ENCODE measurements at regions not wholly inside any gene's neighbourhood (a gene's known extent, or its start where the extent isn't known, plus 50 kb on each side); places are given as distances from the start of the nearest gene placed in this dataset.

GRCh38 chr1:24992761-24993211 lies 62.7 kb upstream of the RUNX3 start:
- peak in 6 of 9 donors; percentile 43 to 65 (median 57) for DNase-seq
- H3K36me3 Mint-ChIP-seq = peaks cover 3 to 30% (median 10%) of the 10 kb centered on the region in 5 donors
- intact Hi-C loops (cut with micrococcal nuclease) = loop anchor here (1.0 to 2.0 kb wide), 6 partner anchors 10 to 30 kb away; no protein-coding TSS in a partner anchor
- H3K4me1 ChIP-seq (ENCODE audit: control insufficient read depth in 2 of 2, insufficient read depth in 2 of 2, low read length in 2 of 2) = peaks cover 85 to 97% of the 10 kb centered on the region in 2 donors
- ChIA-PET CTCF (interaction anchor here (0.7 to 3.4 kb wide), 7 partner anchors 11 to 60 kb away, joined by 3 to 24 read pairs (median 5); no protein-coding TSS in a partner anchor), POLR2A (interaction anchor here (1.0 to 11.0 kb wide), 8 partner anchors 10 to 62 kb away, joined by 4 to 95 read pairs (median 8); no protein-coding TSS in a partner anchor)
- H3K36me3 ChIP-seq (ENCODE audit: control insufficient read depth in 2 of 3, insufficient read depth in 3 of 3, low read length in 3 of 3) = no peaks in the 10 kb centered on the region
- H3K27ac Mint-ChIP-seq = peak overlapping the region; percentile 93 to 100 (median 98)
- H3K4me3 ChIP-seq (ENCODE audit: low read length) = peak overlapping the region; percentile 44
- H3K9me3 ChIP-seq (ENCODE audit: control insufficient read depth in 2 of 3, low read length in 3 of 3) = no peaks in the 10 kb centered on the region
- H3K4me3 Mint-ChIP-seq = peak overlapping the region; percentile 76 to 95 (median 82)
- peak overlapping the region; percentile 83 for H3K27ac ChIP-seq (ENCODE audit: low read depth, low read length)
- peak; percentile 37 for ATAC-seq
- no peaks in the 10 kb centered on the region for H3K27me3 ChIP-seq (ENCODE audit: control insufficient read depth in 2 of 2, insufficient read depth in 2 of 2, low read length in 2 of 2)
- peaks cover 0 to 7% (median 0%) of the 10 kb centered on the region in 5 donors for H3K27me3 Mint-ChIP-seq
- H3K4me1 Mint-ChIP-seq = peaks cover 75 to 99% (median 95%) of the 10 kb centered on the region in 7 donors
- H3K9me3 Mint-ChIP-seq = peaks cover 0 to 12% (median 2%) of the 10 kb centered on the region in 11 donors

GRCh38 chr1:24992124-24992760 lies 62.2 kb upstream of the RUNX3 start:
- Histone ChIP-seq H3K36me3 (ENCODE audit: control insufficient read depth in 2 of 3, insufficient read depth in 3 of 3, low read length in 3 of 3) (no peaks in the 10 kb centered on the region), H3K4me1 (ENCODE audit: control insufficient read depth in 2 of 2, insufficient read depth in 2 of 2, low read length in 2 of 2) (peaks cover 79 to 97% of the 10 kb centered on the region in 2 donors), H3K27ac (ENCODE audit: low read depth, low read length) (peak overlapping the region; percentile 83), H3K27me3 (ENCODE audit: control insufficient read depth in 2 of 2, insufficient read depth in 2 of 2, low read length in 2 of 2) (no peaks in the 10 kb centered on the region), H3K9me3 (ENCODE audit: control insufficient read depth in 2 of 3, low read length in 3 of 3) (no peaks in the 10 kb centered on the region), H3K4me3 (ENCODE audit: low read length) (peak overlapping the region; percentile 44)
- Mint-ChIP-seq H3K4me3 (peak overlapping the region; percentile 76 to 95 (median 82)), H3K27ac (peak overlapping the region; percentile 93 to 100 (median 98)), H3K36me3 (peaks cover 3 to 28% (median 8%) of the 10 kb centered on the region in 5 donors), H3K4me1 (peaks cover 75 to 99% (median 95%) of the 10 kb centered on the region in 7 donors), H3K9me3 (peaks cover 0 to 11% (median 2%) of the 10 kb centered on the region in 11 donors), H3K27me3 (peaks cover 0 to 10% (median 0%) of the 10 kb centered on the region in 5 donors)
- intact Hi-C loops (cut with micrococcal nuclease) = loop anchor here (1.0 to 2.0 kb wide), 6 partner anchors 10 to 30 kb away; no protein-coding TSS in a partner anchor
- DNase-seq (no peak), ATAC-seq (peak; percentile 3)
- ChIA-PET POLR2A (interaction anchor here (1.0 to 11.0 kb wide), 9 partner anchors 10 to 62 kb away, joined by 4 to 95 read pairs (median 7); no protein-coding TSS in a partner anchor), CTCF (interaction anchor here (1.2 to 3.4 kb wide), 6 partner anchors 10 to 45 kb away, joined by 3 to 24 read pairs (median 6); no protein-coding TSS in a partner anchor)

GRCh38 chr1:24991697-24992096 lies 61.6 kb upstream of the RUNX3 start:
- H3K27ac ChIP-seq (ENCODE audit: low read depth, low read length) = peak overlapping the region; percentile 83
- H3K4me3 ChIP-seq (ENCODE audit: low read length) = peak overlapping the region; percentile 44
- Mint-ChIP-seq H3K4me1 (peaks cover 70 to 99% (median 91%) of the 10 kb centered on the region in 7 donors), H3K4me3 (peak overlapping the region; percentile 75 to 95 (median 82)), H3K27me3 (peaks cover 0 to 10% (median 0%) of the 10 kb centered on the region in 5 donors), H3K9me3 (peaks cover 0 to 6% (median under 1%) of the 10 kb centered on the region in 11 donors), H3K36me3 (peaks cover 2 to 23% (median 3%) of the 10 kb centered on the region in 5 donors), H3K27ac (peak overlapping the region; percentile 93 to 100 (median 98))
- POLR2A ChIA-PET = interaction anchor here (0.8 to 11.0 kb wide), 11 partner anchors 9 to 62 kb away, joined by 3 to 95 read pairs (median 7); partner anchors contain the start of gene RUNX3
- CTCF ChIA-PET = interaction anchor here (1.4 to 3.4 kb wide), 5 partner anchors 9 to 45 kb away, joined by 5 to 24 read pairs (median 7); no protein-coding TSS in a partner anchor
- H3K36me3 ChIP-seq (ENCODE audit: control insufficient read depth in 2 of 3, insufficient read depth in 3 of 3, low read length in 3 of 3) = no peaks in the 10 kb centered on the region
- H3K9me3 ChIP-seq (ENCODE audit: control insufficient read depth in 2 of 3, low read length in 3 of 3) = no peaks in the 10 kb centered on the region
- intact Hi-C loops (cut with micrococcal nuclease) = loop anchor here (1.0 to 2.0 kb wide), 7 partner anchors 9 to 46 kb away; no protein-coding TSS in a partner anchor
- peaks cover 74 to 96% of the 10 kb centered on the region in 2 donors for H3K4me1 ChIP-seq (ENCODE audit: control insufficient read depth in 2 of 2, insufficient read depth in 2 of 2, low read length in 2 of 2)
- ATAC-seq (no peak), DNase-seq (no peak)
- no peaks in the 10 kb centered on the region for H3K27me3 ChIP-seq (ENCODE audit: control insufficient read depth in 2 of 2, insufficient read depth in 2 of 2, low read length in 2 of 2)

- H3K27me3 ChIP-seq (ENCODE audit: control insufficient read depth in 2 of 2, insufficient read depth in 2 of 2, low read length in 2 of 2) = no peaks in the 10 kb centered on the region
- no peaks in the 10 kb centered on the region for H3K9me3 ChIP-seq (ENCODE audit: control insufficient read depth in 2 of 3, low read length in 3 of 3)
- H3K4me1 Mint-ChIP-seq = peaks cover 69 to 99% (median 91%) of the 10 kb centered on the region in 7 donors
- no peak for DNase-seq
- H3K27me3 Mint-ChIP-seq = peaks cover 0 to 10% (median 0%) of the 10 kb centered on the region in 5 donors
- peaks cover 70 to 96% of the 10 kb centered on the region in 2 donors for H3K4me1 ChIP-seq (ENCODE audit: control insufficient read depth in 2 of 2, insufficient read depth in 2 of 2, low read length in 2 of 2)
- POLR2A ChIA-PET = interaction anchor here (0.6 to 11.0 kb wide), 11 partner anchors 9 to 317 kb away, joined by 3 to 95 read pairs (median 7); partner anchors contain the start of gene RUNX3
- no peaks in the 10 kb centered on the region for H3K36me3 ChIP-seq (ENCODE audit: control insufficient read depth in 2 of 3, insufficient read depth in 3 of 3, low read length in 3 of 3)
- H3K36me3 Mint-ChIP-seq = peaks cover 0 to 16% (median 3%) of the 10 kb centered on the region in 5 donors
- ATAC-seq = peak; percentile 29
- intact Hi-C loops (cut with micrococcal nuclease) = loop anchor here in 1 of 2 donors (1.0 kb wide), 1 partner anchor 46 kb away; no protein-coding TSS in a partner anchor
- peak overlapping the region; percentile 93 to 100 (median 98) for H3K27ac Mint-ChIP-seq
- peaks cover 0 to 3% (median 0%) of the 10 kb centered on the region in 11 donors for H3K9me3 Mint-ChIP-seq
- CTCF ChIA-PET = interaction anchor here (0.6 to 3.3 kb wide), 8 partner anchors 23 to 247 kb away, joined by 3 to 24 read pairs (median 5); no protein-coding TSS in a partner anchor
- H3K4me3 ChIP-seq (ENCODE audit: low read length) = peak overlapping the region; percentile 15
- peak overlapping the region; percentile 55 to 95 (median 78) for H3K4me3 Mint-ChIP-seq
- peak overlapping the region; percentile 83 for H3K27ac ChIP-seq (ENCODE audit: low read depth, low read length)
Measured at GRCh38 chr1:24990779-24991641, 60.9 kb upstream of the RUNX3 start.

GRCh38 chr1:24990136-24990535 lies 60.1 kb upstream of the RUNX3 start:
- peak overlapping the region; percentile 83 for H3K27ac ChIP-seq (ENCODE audit: low read depth, low read length)

More at GRCh38 chr1:24990136-24990535, 60.1 kb upstream of the RUNX3 start:
- Mint-ChIP-seq H3K9me3 (peaks cover 0 to 3% (median 0%) of the 10 kb centered on the region in 11 donors), H3K36me3 (peaks cover 0 to 15% (median 3%) of the 10 kb centered on the region in 5 donors), H3K27ac (peak overlapping the region; percentile 83 to 100 (median 98)), H3K4me3 (peak overlapping the region; percentile 39 to 95 (median 76)), H3K4me1 (peaks cover 70 to 99% (median 91%) of the 10 kb centered on the region in 7 donors), H3K27me3 (peaks cover 0 to 10% (median 0%) of the 10 kb centered on the region in 5 donors)
- ChIA-PET CTCF (interaction anchor here (0.6 to 3.3 kb wide), 6 partner anchors 17 to 246 kb away, joined by 3 to 24 read pairs (median 4); no protein-coding TSS in a partner anchor), POLR2A (interaction anchor here (1.5 to 11.0 kb wide), 7 partner anchors 8 to 61 kb away, joined by 5 to 95 read pairs (median 14); partner anchors contain the start of gene RUNX3)
- Histone ChIP-seq H3K27me3 (ENCODE audit: control insufficient read depth in 2 of 2, insufficient read depth in 2 of 2, low read length in 2 of 2) (no peaks in the 10 kb centered on the region), H3K9me3 (ENCODE audit: control insufficient read depth in 2 of 3, low read length in 3 of 3) (no peaks in the 10 kb centered on the region), H3K36me3 (ENCODE audit: control insufficient read depth in 2 of 3, insufficient read depth in 3 of 3, low read length in 3 of 3) (no peaks in the 10 kb centered on the region), H3K4me3 (ENCODE audit: low read length) (peak overlapping the region; percentile 15), H3K4me1 (ENCODE audit: control insufficient read depth in 2 of 2, insufficient read depth in 2 of 2, low read length in 2 of 2) (peaks cover 70 to 96% of the 10 kb centered on the region in 2 donors)
- intact Hi-C loops (cut with micrococcal nuclease) = no loop called here
- ATAC-seq = no peak
- no peak for DNase-seq
